ENCODE measurements at regions not wholly inside any gene's neighbourhood (a gene's known extent, or its start where the extent isn't known, plus 50 kb on each side); places are given as distances from the start of the nearest gene placed in this dataset.

- no peak for DNase-seq (ENCODE audit: low read depth)
Measured at GRCh38 chr16:76612497-76612896, 335.3 kb downstream of the CNTNAP4 start.

GRCh38 chr16:76614269-76614668, 337.1 kb downstream of the CNTNAP4 start:
- DNase-seq (ENCODE audit: low read depth): no peak

GRCh38 chr16:76622876-76623275, 345.7 kb downstream of the CNTNAP4 start:
- DNase-seq (ENCODE audit: low read depth): no peak

- no peak for DNase-seq (ENCODE audit: low read depth)
Measured at GRCh38 chr16:76634847-76635697, 357.9 kb downstream of the CNTNAP4 start.

DNA sequence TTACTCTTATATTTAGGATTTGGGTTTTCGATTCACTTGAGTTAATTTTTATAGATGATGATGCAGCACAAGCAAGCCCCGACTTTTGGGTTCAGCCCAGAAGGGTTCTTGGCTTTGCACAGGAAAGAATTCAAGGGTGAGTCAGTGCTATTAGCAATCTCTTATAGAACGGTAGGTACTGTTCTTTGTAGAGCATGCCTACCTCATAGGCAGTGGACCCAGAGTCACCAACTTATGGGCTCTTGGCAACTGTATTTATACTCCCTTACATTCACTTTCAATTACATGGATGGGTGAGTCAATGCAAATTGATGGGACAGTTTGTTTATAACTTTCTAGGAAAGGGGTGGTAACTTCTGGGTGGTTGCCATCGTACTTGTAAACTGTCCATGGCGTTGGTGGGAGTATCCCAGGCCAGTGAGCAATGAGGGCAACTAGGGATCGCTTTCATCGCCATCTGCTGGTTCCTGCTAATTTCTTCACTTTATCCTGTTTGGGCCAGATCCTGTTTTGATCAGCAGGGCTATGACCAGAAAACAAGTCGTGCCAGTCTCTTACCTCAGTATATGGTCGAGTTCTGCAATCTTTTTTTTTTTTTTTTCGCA, 362.6 kb downstream of the CNTNAP4 start:
- DNase-seq (ENCODE audit: low read depth): peak; percentile 22

DNA sequence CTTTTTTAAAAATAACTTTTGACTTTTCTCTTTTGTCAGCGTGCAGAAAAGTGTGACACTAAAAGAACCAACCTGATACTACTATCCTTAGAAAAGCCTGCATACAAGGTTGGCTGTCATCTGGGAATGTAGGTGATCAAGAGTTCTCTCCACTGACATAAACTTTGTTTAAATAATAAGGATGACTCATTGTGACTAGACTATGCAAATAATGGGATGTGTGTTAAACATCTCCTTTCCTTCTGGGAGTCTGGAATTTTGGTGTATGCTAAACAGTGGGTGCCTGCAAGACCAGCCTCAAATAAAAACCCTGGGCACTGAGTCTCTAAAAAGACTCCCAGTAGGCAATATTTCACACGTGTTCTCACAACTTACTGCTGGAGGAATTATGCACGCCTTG, 373.4 kb downstream of the CNTNAP4 start:
- no peak for DNase-seq (ENCODE audit: low read depth)

DNA sequence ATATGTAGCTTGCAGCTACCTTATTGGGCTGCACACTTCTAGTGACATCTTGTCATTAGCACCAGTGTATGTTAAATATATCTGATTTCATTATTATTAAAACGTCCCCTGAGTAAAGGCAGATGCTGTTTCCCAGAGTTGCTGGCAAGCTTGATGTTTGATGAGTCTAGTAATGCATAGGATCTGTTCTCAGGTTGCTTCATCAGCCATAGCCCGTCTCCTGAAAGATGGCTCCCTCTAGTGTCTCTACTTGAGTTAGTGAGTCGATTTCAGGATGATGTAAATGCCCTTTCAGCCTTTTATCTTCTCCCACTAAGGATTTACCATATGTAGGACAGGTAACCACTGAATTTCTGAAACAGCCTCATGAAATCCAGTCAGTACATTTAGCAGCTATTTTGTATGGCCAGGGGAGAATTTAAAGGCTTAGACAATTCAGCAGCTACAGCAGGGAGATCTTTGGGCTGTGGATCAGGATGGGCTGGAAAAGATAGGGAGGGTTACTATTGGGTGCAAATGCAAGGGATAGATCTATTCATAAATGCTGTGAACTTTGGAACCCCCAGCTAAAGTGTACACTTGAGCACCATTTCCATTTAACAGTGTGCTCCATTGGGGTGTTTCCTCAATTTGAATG, 376.3 kb downstream of the CNTNAP4 start:
- DNase-seq (ENCODE audit: low read depth): peak; percentile 42

DNA sequence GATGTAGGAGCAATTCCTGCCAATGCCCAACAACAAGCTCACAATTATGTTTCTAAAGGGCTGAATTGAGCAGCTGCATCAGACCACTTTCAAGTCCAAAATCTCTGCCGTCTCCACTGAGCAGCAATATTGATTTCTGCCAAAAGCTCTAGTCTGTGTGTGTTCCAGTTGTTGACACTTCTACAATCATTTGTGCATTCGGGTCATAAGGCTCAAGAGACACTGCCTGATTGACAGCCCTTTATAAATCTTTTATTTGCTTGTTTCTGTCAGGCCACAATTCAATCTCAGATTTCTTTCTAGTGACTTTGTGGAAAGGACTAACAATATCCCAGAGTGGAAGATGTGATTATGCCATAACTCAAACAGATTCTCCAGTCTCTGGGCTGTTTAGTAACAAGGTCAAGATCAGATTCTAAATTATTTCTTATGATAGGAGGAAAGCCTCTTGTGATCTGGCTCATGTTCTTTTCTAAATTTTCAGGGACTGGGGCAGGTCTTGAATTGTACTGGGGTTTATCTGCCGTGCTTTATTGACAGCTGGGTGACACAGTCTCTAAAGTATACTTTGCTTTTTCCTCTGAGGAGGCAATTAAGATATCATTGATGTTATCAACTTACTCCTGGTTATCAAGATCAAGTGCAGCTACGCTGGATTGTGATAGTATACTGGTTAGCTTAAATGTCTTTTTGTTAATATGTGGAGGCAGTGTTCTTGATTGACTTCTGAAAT, 377.1 kb downstream of the CNTNAP4 start:
- DNase-seq (ENCODE audit: low read depth): no peak

- no peak for DNase-seq (ENCODE audit: low read depth)
Measured at GRCh38 chr16:76656994-76657393, 379.8 kb downstream of the CNTNAP4 start.

DNA sequence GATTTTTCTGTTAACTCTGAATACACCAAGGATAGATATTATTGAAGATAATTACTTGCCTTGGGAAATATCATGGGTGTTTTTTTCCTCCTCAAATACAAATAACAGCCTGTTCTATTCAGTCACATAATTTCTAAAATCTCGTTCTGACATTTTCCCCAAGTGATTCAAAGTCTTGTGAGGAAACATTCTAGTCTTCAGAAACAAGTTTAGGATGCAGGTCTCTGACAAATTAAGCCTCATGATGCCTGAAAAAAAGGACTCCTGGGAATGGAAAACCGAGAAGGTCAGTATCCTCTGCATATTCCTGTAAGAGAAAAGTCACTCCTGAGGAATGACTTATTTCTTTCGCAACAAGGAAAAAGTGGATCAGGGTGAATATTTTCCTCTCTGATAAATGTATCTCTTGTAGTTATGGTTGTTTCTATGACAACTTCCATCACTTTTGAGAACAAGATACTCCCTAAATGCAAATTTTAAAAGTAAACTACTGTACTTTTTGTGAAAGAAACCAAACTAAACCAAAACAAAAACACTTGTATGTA, 384.6 kb downstream of the CNTNAP4 start:
- no peak for DNase-seq (ENCODE audit: low read depth)

GRCh38 chr16:76665571-76666275, 388.5 kb downstream of the CNTNAP4 start:
- no peak for DNase-seq (ENCODE audit: low read depth)

DNA sequence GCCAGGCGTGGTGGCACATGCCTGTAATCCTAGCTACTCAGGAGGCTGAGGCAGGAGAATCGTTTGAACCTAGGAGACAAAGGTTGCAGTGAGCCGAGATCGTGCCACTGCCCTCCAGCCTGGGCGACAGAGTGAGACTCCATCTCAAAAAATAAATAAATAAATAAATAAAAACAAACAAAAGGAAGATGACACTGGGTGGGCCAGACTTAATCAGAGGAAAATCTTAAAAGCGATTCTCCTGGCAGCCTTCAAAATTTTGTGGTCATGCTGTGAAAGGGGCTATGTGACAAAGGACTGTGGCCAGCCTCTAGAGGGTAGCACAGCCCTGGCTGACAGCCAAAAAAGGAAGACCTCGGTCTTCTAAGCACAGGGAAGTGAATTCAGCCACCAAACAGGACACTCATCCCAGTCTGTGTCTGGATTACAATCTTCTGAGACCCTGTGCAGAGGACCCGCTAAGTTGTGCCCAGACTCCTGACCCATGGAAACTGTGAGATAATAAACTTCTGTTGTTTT, 391.1 kb downstream of the CNTNAP4 start:
- no peak for DNase-seq (ENCODE audit: low read depth)

DNA sequence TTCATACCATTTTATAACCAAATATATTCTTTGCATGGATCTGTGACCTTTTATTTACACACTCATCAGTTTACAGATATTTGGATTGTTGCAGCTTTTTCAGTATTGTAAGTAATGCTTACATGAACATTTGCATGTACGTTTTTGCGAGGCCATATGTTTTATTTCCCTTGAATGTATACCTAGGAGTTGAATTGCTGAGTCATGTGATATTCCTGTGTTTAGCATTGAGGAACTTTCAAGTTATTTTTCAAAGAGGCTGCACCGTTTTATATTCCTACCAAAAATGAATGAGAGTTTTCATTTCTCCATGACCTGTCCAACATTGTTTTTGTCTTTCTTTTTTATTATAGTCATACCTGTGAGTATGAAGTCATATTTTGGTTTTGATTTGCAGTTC, 392.1 kb downstream of the CNTNAP4 start:
- no peak for DNase-seq (ENCODE audit: low read depth)

- peak; percentile 14 for DNase-seq (ENCODE audit: low read depth)
Measured at GRCh38 chr16:76670125-76670857, 393.1 kb downstream of the CNTNAP4 start.

GRCh38 chr16:76676356-76676755, 399.2 kb downstream of the CNTNAP4 start:
- peak; percentile 67 for DNase-seq (ENCODE audit: low read depth)

DNA sequence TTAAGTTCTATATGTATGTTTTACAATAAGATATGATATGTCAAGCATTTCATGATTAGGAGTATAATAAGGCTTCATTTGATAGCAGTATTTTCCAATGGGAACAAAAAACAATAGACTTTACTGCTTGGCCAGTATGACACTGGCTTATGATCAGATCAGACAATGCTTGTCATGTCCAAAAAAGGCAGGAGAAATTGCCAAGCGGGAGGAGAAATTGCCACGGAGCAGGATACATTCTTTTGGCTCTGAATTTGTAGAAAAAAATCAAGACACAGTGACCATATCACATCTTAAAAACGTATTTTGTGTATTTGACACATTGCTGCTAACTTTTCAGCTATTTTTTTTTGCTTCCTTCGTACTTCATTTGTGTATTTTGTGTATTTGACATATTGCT, 404.1 kb downstream of the CNTNAP4 start:
- DNase-seq (ENCODE audit: low read depth): no peak

DNA sequence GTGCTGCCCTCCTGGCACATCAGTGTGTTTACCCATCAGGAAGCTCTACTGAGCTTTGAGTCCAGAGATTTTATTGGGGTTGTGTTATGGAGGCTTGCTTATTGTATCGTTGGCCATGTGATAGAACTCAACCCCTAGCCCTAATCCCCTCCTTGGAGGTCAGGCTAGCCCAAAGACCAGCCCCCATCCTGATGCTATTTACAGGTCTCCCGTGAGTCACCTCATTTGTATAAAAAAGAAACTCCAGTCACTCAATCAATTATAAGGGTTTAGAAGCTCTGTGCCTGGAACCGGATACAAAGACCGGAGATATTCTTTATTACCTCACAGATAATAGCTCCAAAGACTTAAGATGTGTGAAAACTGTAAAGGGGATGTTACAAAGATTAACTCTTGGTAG, 405.9 kb downstream of the CNTNAP4 start:
- no peak for DNase-seq (ENCODE audit: low read depth)

DNA sequence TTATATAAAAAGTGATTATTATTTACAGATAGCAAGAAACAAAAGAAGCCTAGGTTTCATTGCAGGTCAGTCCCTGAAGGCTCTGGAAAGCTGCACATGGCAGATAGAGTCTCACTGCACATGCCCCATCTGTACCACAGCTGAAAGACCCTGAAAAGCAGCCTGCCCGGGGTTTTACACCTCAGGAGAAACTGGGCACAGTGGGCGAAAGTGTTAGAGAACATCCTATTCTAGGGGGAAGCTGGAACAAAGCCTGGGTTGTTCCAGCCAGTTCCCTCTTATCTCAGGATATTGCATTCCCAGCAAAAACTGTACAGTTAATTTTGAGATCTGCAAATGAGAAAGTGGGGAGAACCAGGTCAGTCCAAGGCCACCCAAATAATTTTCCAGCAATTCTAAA, 419.7 kb downstream of the CNTNAP4 start:
- no peak for DNase-seq (ENCODE audit: low read depth)

DNA sequence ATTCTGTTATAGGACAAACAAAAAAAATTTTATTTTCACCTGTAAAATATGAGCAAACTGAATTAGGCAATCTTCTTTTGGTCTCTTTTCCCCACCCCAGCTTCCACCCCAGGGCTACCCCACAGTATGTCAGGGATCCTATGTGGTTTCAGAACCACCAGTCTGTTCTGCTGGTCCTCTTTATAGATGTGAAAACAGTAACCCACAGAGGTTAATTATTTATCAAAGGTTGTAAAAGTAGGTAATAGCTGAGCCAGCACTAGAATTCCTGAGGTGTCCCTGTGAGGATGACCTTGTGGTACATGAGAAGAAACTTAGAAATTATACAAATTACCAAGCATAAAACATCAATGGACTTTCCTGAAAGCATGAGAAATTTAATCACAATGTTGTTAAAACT, 428.7 kb downstream of the CNTNAP4 start:
- DNase-seq (ENCODE audit: low read depth): peak; percentile 88

GRCh38 chr16:76713191-76713590, 436.0 kb downstream of the CNTNAP4 start:
- no peak for DNase-seq (ENCODE audit: low read depth)
